ENCODE measurements at regions not wholly inside any gene's neighbourhood (a gene's known extent, or its start where the extent isn't known, plus 50 kb on each side); places are given as distances from the start of the nearest gene placed in this dataset.

DNA sequence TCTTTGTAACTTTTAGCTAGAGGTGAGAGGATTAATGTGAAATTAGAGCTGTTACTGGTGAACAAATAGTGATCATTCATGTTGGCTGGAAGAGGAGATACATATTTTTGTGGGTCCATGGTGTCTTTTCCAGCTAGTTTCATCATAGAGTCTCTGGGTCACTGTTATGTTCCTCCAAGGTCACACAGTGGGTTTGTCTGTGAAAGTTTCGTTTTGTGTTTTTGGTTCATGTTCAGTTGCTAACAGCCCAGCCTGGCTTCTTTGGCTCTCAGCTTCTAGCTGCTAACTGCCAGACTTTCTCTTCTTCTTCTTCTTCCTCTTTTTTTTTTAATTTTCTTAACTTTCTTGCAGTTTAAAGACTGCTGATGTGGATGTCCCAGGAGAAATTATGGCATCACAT is 480.0 kb upstream of the SYT4 start:
- POLR2A ChIA-PET = no interaction called here
- no CpG with 5 or more reads among the region's 1 CpG for WGBS (ENCODE audit: insufficient coverage)

DNA sequence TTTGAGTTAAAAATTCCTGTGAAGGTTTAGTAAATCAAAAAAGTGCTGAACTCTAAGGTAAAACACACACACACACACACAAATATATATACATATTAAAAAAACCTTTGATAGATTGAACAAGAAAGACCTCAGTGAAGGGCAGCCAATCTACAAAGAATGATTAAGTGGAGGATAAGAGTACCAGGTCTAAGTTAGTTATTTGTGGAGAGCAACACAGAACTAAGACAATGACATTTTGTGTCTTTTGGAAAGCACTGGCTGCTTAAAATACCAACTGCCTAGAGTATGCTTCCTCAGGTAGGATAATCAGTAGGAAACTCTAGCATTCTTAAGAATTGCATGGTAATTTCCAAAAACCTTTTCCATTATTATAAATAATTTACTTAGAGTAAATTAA is 481.4 kb upstream of the SYT4 start:
- POLR2A ChIA-PET = no interaction called here
- no peak for DNase-seq
- Histone ChIP-seq H3K4me1 (ENCODE audit: control extremely low read depth in 1 of 4, control insufficient read depth in 4 of 4, insufficient read depth in 4 of 4, low read length in 3 of 4) (no peaks in the 10 kb centered on the region), H3K9me3 (ENCODE audit: control extremely low read depth in 1 of 5, control insufficient read depth in 4 of 5, insufficient read depth in 2 of 5, low read depth in 1 of 5, low read length in 4 of 5) (no peaks in the 10 kb centered on the region), H3K27me3 (replicated peaks in 2 of 5; ENCODE audit: control insufficient read depth in 4 of 5, insufficient read depth in 5 of 5, low read length in 4 of 5) (no peaks in the 10 kb centered on the region), H3K27ac (ENCODE audit: insufficient read depth in 1 of 2, low read depth in 1 of 2, low read length in 2 of 2, poor library complexity in 1 of 2, severe bottlenecking in 2 of 2) (no peak overlapping the region), H3K36me3 (ENCODE audit: control insufficient read depth in 4 of 4, insufficient read depth in 4 of 4, low read length in 3 of 4) (no peaks in the 10 kb centered on the region), H3K4me3 (ENCODE audit: control insufficient read depth in 1 of 7, extremely low read depth in 1 of 7, insufficient read depth in 4 of 7, low read depth in 2 of 7, low read length in 6 of 7) (no peak overlapping the region)
- CTCF ChIA-PET = no interaction called here

More for the DNA sequence above, 480.0 kb upstream of the SYT4 start:
- Histone ChIP-seq H3K4me1 (ENCODE audit: control extremely low read depth in 1 of 4, control insufficient read depth in 4 of 4, insufficient read depth in 4 of 4, low read length in 3 of 4) (no peaks in the 10 kb centered on the region), H3K36me3 (ENCODE audit: control insufficient read depth in 4 of 4, insufficient read depth in 4 of 4, low read length in 3 of 4) (no peaks in the 10 kb centered on the region), H3K4me3 (ENCODE audit: control insufficient read depth in 1 of 7, extremely low read depth in 1 of 7, insufficient read depth in 4 of 7, low read depth in 2 of 7, low read length in 6 of 7) (no peak overlapping the region), H3K9me3 (ENCODE audit: control extremely low read depth in 1 of 5, control insufficient read depth in 4 of 5, insufficient read depth in 2 of 5, low read depth in 1 of 5, low read length in 4 of 5) (peaks cover 0 to 2% (median 0%) of the 10 kb centered on the region in 5 experiments), H3K27ac (ENCODE audit: insufficient read depth in 1 of 2, low read depth in 1 of 2, low read length in 2 of 2, poor library complexity in 1 of 2, severe bottlenecking in 2 of 2) (no peak overlapping the region), H3K27me3 (replicated peaks in 2 of 5; ENCODE audit: control insufficient read depth in 4 of 5, insufficient read depth in 5 of 5, low read length in 4 of 5) (no peaks in the 10 kb centered on the region)
- CTCF ChIA-PET = no interaction called here
- no peak for DNase-seq

DNA sequence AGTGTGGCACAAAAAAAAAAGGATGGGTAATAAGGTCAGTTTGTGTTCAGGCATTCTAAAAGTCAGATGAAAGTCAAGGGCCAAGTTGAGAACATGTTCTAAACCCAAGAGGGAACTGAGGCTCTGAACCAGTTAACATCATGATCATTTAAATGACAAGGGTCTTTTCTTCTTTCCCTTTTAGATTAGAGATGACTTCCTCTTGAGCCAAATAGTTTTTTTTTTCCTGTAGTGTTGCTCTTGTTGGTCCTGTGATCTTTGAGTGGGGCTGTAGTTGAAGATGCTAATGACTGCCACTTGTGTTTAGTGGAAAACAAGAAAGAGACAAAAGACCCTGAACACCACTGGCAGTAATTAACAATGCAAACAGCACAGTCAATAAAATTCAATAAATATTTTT is 482.7 kb upstream of the SYT4 start:
- Histone ChIP-seq H3K36me3 (ENCODE audit: control insufficient read depth in 4 of 4, insufficient read depth in 4 of 4, low read length in 3 of 4) (no peaks in the 10 kb centered on the region), H3K27me3 (replicated peaks in 2 of 5; ENCODE audit: control insufficient read depth in 4 of 5, insufficient read depth in 5 of 5, low read length in 4 of 5) (no peaks in the 10 kb centered on the region), H3K27ac (ENCODE audit: insufficient read depth in 1 of 2, low read depth in 1 of 2, low read length in 2 of 2, poor library complexity in 1 of 2, severe bottlenecking in 2 of 2) (no peak overlapping the region), H3K4me3 (ENCODE audit: control insufficient read depth in 1 of 7, extremely low read depth in 1 of 7, insufficient read depth in 4 of 7, low read depth in 2 of 7, low read length in 6 of 7) (no peak overlapping the region), H3K9me3 (ENCODE audit: control extremely low read depth in 1 of 5, control insufficient read depth in 4 of 5, insufficient read depth in 2 of 5, low read depth in 1 of 5, low read length in 4 of 5) (peaks cover 0 to 1% (median 0%) of the 10 kb centered on the region in 5 experiments), H3K4me1 (ENCODE audit: control extremely low read depth in 1 of 4, control insufficient read depth in 4 of 4, insufficient read depth in 4 of 4, low read length in 3 of 4) (no peaks in the 10 kb centered on the region)
- no peak for DNase-seq
- POLR2A ChIA-PET = no interaction called here
- CTCF ChIA-PET = no interaction called here

DNA sequence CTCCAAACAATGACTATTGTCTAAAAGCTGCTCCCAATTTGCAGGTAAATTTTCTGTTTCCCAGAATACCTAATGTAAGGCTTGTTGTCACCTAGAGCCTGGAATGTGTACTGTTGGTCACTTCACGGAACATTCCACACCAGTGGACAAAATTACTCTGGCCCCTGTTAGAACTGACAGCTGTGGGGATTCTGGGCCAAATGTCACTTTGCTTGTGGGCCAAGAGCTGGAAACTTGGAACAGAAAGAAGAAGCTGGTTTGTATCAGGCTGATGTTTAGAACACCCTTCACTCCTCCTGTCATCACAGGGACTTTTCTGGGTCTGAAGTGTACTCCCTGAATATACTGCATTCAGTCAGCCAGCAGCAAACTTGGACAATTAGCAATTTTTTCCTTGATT is 495.6 kb upstream of the SYT4 start:
- no peaks in the 10 kb centered on the region for H3K27me3 ChIP-seq (replicated peaks in 2 of 5; ENCODE audit: control insufficient read depth in 4 of 5, insufficient read depth in 5 of 5, low read length in 4 of 5)
- H3K4me1 ChIP-seq (ENCODE audit: control extremely low read depth in 1 of 4, control insufficient read depth in 4 of 4, insufficient read depth in 4 of 4, low read length in 3 of 4) = no peaks in the 10 kb centered on the region
- ChIA-PET POLR2A (no interaction called here), CTCF (no interaction called here)
- H3K9me3 ChIP-seq (ENCODE audit: control extremely low read depth in 1 of 5, control insufficient read depth in 4 of 5, insufficient read depth in 2 of 5, low read depth in 1 of 5, low read length in 4 of 5) = no peaks in the 10 kb centered on the region
- H3K36me3 ChIP-seq (ENCODE audit: control insufficient read depth in 4 of 4, insufficient read depth in 4 of 4, low read length in 3 of 4) = no peaks in the 10 kb centered on the region
- no peak for DNase-seq
- WGBS (ENCODE audit: insufficient coverage) = 100% methylated on average over 1 of the region's 1 CpG
- H3K27ac ChIP-seq (ENCODE audit: insufficient read depth in 1 of 2, low read depth in 1 of 2, low read length in 2 of 2, poor library complexity in 1 of 2, severe bottlenecking in 2 of 2) = no peak overlapping the region
- no peak overlapping the region for H3K4me3 ChIP-seq (ENCODE audit: control insufficient read depth in 1 of 7, extremely low read depth in 1 of 7, insufficient read depth in 4 of 7, low read depth in 2 of 7, low read length in 6 of 7)

DNA sequence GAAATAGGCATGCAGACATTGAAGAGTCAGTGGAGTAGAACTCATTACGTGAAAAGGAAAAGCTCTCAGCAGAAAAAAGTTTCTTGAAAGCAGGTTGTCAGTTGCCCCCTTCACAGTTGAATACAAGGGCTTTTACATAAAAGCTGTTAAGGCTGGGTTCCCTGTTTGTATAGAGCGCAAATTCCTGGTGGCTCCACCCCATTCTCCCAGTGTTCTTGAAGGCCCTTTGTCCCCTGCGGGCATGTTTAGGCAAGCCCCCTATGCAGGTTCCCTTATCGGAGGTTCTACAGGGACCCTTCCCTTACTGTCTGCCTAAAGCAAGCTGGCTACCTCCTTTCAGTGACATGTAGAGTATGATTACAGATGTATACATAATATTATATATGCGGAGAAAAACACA is 497.2 kb upstream of the SYT4 start:
- CTCF ChIA-PET = no interaction called here
- H3K27me3 ChIP-seq (replicated peaks in 2 of 5; ENCODE audit: control insufficient read depth in 4 of 5, insufficient read depth in 5 of 5, low read length in 4 of 5) = no peaks in the 10 kb centered on the region
- H3K36me3 ChIP-seq (ENCODE audit: control insufficient read depth in 4 of 4, insufficient read depth in 4 of 4, low read length in 3 of 4) = no peaks in the 10 kb centered on the region
- 100% methylated on average over 2 of the region's 5 CpGs for WGBS (ENCODE audit: insufficient coverage)
- no peak overlapping the region for H3K4me3 ChIP-seq (ENCODE audit: control insufficient read depth in 1 of 7, extremely low read depth in 1 of 7, insufficient read depth in 4 of 7, low read depth in 2 of 7, low read length in 6 of 7)
- POLR2A ChIA-PET = no interaction called here
- no peaks in the 10 kb centered on the region for H3K4me1 ChIP-seq (ENCODE audit: control extremely low read depth in 1 of 4, control insufficient read depth in 4 of 4, insufficient read depth in 4 of 4, low read length in 3 of 4)
- no peaks in the 10 kb centered on the region for H3K9me3 ChIP-seq (ENCODE audit: control extremely low read depth in 1 of 5, control insufficient read depth in 4 of 5, insufficient read depth in 2 of 5, low read depth in 1 of 5, low read length in 4 of 5)
- no peak overlapping the region for H3K27ac ChIP-seq (ENCODE audit: insufficient read depth in 1 of 2, low read depth in 1 of 2, low read length in 2 of 2, poor library complexity in 1 of 2, severe bottlenecking in 2 of 2)
- DNase-seq = no peak

DNA sequence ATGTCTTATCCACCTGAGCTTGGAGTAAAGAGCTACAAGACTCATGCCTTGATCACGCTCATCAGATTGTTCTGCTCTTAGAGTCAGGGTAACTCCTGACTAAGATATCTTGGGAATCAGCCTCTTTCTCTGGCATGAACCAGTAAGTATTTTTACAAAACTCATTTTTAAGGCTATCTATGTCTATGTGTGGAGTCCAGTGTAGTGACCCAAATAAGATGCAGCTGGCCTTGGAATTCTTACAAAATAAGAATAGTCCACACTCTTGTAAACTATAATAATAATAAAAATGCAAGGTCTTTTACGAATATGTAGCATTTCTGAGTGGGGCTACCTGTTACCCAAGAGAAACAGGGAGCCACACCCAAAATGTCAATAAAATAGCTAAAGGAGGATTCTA is 498.3 kb upstream of the SYT4 start:
- Histone ChIP-seq H3K4me3 (ENCODE audit: control insufficient read depth in 1 of 7, extremely low read depth in 1 of 7, insufficient read depth in 4 of 7, low read depth in 2 of 7, low read length in 6 of 7) (no peak overlapping the region), H3K27ac (ENCODE audit: insufficient read depth in 1 of 2, low read depth in 1 of 2, low read length in 2 of 2, poor library complexity in 1 of 2, severe bottlenecking in 2 of 2) (no peak overlapping the region), H3K4me1 (ENCODE audit: control extremely low read depth in 1 of 4, control insufficient read depth in 4 of 4, insufficient read depth in 4 of 4, low read length in 3 of 4) (no peaks in the 10 kb centered on the region), H3K27me3 (replicated peaks in 2 of 5; ENCODE audit: control insufficient read depth in 4 of 5, insufficient read depth in 5 of 5, low read length in 4 of 5) (no peaks in the 10 kb centered on the region), H3K36me3 (ENCODE audit: control insufficient read depth in 4 of 4, insufficient read depth in 4 of 4, low read length in 3 of 4) (no peaks in the 10 kb centered on the region), H3K9me3 (ENCODE audit: control extremely low read depth in 1 of 5, control insufficient read depth in 4 of 5, insufficient read depth in 2 of 5, low read depth in 1 of 5, low read length in 4 of 5) (no peaks in the 10 kb centered on the region)
- no peak for DNase-seq
- 100% methylated on average over 1 of the region's 2 CpGs for WGBS (ENCODE audit: insufficient coverage)
- ChIA-PET CTCF (no interaction called here), POLR2A (no interaction called here)

DNA sequence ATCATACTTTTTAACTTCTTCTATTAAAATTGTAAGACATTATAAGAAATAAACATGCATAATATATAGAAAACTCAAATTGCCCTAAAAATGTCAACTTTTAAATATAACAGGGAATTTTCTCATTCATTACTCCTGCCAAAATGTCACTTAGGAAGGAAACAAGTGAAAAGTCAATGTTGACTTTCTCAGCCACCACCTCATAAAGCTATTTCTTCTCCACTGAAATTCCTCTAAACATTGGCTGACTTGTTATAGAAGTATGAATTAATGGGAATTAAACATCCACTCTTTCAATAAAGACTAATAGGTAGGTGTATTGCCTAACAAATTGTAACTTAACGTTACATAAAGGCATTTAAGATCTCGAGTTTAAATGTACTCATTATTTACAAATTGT is 499.7 kb upstream of the SYT4 start:
- Histone ChIP-seq H3K27ac (ENCODE audit: insufficient read depth in 1 of 2, low read depth in 1 of 2, low read length in 2 of 2, poor library complexity in 1 of 2, severe bottlenecking in 2 of 2) (no peak overlapping the region), H3K4me1 (ENCODE audit: control extremely low read depth in 1 of 4, control insufficient read depth in 4 of 4, insufficient read depth in 4 of 4, low read length in 3 of 4) (no peaks in the 10 kb centered on the region), H3K27me3 (replicated peaks in 2 of 5; ENCODE audit: control insufficient read depth in 4 of 5, insufficient read depth in 5 of 5, low read length in 4 of 5) (no peaks in the 10 kb centered on the region), H3K9me3 (ENCODE audit: control extremely low read depth in 1 of 5, control insufficient read depth in 4 of 5, insufficient read depth in 2 of 5, low read depth in 1 of 5, low read length in 4 of 5) (no peaks in the 10 kb centered on the region), H3K36me3 (ENCODE audit: control insufficient read depth in 4 of 4, insufficient read depth in 4 of 4, low read length in 3 of 4) (no peaks in the 10 kb centered on the region), H3K4me3 (ENCODE audit: control insufficient read depth in 1 of 7, extremely low read depth in 1 of 7, insufficient read depth in 4 of 7, low read depth in 2 of 7, low read length in 6 of 7) (no peak overlapping the region)
- no peak for DNase-seq
- WGBS (ENCODE audit: insufficient coverage) = no CpG with 5 or more reads among the region's 2 CpGs
- POLR2A ChIA-PET = no interaction called here
- CTCF ChIA-PET = no interaction called here
